ENCODE measurements at regions not wholly inside any gene's neighbourhood (a gene's known extent, or its start where the extent isn't known, plus 50 kb on each side); places are given as distances from the start of the nearest gene placed in this dataset.

DNA sequence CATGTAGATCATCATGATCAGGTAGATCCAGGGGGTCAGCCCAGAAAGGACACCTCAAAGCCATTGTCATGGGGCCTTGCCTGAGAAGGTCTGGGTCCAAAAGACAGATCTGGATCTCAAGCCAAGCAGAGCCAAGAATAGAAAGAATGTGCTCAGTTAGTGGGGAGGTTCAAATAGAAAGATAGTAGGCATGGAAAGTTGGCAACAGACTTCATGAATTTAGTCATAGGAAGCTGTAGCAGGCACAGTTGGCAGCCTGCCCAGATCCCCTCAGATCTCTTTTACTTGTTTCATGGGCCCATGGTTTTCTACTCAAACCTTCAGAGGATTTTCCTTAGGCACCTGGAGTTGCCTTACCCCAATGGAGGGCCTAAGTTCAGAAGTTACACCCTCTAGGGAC is 767.0 kb downstream of the SLC4A3 start:
- TF ChIP-seq, protein P1, sequence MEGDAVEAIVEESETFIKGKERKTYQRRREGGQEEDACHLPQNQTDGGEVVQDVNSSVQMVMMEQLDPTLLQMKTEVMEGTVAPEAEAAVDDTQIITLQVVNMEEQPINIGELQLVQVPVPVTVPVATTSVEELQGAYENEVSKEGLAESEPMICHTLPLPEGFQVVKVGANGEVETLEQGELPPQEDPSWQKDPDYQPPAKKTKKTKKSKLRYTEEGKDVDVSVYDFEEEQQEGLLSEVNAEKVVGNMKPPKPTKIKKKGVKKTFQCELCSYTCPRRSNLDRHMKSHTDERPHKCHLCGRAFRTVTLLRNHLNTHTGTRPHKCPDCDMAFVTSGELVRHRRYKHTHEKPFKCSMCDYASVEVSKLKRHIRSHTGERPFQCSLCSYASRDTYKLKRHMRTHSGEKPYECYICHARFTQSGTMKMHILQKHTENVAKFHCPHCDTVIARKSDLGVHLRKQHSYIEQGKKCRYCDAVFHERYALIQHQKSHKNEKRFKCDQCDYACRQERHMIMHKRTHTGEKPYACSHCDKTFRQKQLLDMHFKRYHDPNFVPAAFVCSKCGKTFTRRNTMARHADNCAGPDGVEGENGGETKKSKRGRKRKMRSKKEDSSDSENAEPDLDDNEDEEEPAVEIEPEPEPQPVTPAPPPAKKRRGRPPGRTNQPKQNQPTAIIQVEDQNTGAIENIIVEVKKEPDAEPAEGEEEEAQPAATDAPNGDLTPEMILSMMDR (IDR thresholded peaks at IDR 0.05 in 4 of 5, conservative IDR thresholded peaks at IDR 0.05 in 1 of 5), result no peak
- TF ChIP-seq POLR2A (IDR thresholded peaks at IDR 0.05), result no peak

Data from gastrocnemius medialis (tissue), 4 donors.